ENCODE measurements at regions not wholly inside any gene's neighbourhood (a gene's known extent, or its start where the extent isn't known, plus 50 kb on each side); places are given as distances from the start of the nearest gene placed in this dataset.
A peak's percentile ranks its signal among the peaks of the same experiment; 100 is the strongest.
"Not testable (repeated sequence)": the region's sequence is repeated elsewhere in the genome, so short reads cannot be mapped to it uniquely, and the experiment has no call there.

DNA sequence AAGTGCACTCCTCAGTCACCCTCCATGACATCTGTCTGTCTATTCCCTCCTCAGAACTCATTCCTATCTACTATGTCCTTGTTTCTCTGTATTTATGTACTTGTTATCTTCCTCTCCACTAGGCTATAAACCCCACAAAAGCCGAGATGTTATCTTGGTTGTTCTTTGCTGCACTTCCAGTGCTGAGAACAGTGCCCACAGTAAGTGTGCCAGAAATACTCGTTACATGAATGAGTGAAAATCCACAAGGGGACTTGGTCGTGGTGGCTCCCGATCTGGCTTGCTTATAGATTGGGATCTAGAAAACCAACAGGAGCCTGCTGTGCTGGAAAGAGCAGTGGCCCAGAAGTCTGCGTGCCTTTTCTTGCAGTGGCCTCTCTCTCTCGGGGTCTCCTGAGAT is 111.9 kb upstream of the PRMT8 start:
- H3K27me3 Mint-ChIP-seq (ENCODE audit: insufficient read depth, unreplicated experiment) = no peaks in the 10 kb centered on the region
- H3K27ac Mint-ChIP-seq (ENCODE audit: low read depth, unreplicated experiment) = peak overlapping the region; percentile 2
- BruUV-seq (replicated peaks) = no TSS peak
- TF ChIP-seq, protein P1, sequence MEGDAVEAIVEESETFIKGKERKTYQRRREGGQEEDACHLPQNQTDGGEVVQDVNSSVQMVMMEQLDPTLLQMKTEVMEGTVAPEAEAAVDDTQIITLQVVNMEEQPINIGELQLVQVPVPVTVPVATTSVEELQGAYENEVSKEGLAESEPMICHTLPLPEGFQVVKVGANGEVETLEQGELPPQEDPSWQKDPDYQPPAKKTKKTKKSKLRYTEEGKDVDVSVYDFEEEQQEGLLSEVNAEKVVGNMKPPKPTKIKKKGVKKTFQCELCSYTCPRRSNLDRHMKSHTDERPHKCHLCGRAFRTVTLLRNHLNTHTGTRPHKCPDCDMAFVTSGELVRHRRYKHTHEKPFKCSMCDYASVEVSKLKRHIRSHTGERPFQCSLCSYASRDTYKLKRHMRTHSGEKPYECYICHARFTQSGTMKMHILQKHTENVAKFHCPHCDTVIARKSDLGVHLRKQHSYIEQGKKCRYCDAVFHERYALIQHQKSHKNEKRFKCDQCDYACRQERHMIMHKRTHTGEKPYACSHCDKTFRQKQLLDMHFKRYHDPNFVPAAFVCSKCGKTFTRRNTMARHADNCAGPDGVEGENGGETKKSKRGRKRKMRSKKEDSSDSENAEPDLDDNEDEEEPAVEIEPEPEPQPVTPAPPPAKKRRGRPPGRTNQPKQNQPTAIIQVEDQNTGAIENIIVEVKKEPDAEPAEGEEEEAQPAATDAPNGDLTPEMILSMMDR (IDR thresholded peaks at IDR 0.05; ENCODE audit: unreplicated experiment) = no peak
- peaks cover 7% of the 10 kb centered on the region for H3K4me1 Mint-ChIP-seq (ENCODE audit: insufficient read depth, unreplicated experiment)
- H3K36me3 Mint-ChIP-seq (ENCODE audit: insufficient read depth, unreplicated experiment) = no peaks in the 10 kb centered on the region
- intact Hi-C loops (cut with micrococcal nuclease) = no loop called here
- ChIA-PET POLR2A (no interaction called here), CTCF (interaction anchor here (0.6 to 1.0 kb wide), 4 partner anchors 16 to 1016 kb away, joined by 3 read pairs; no protein-coding TSS in a partner anchor)
- no peak for DNase-seq (ENCODE audit: unreplicated experiment)
- no peaks in the 10 kb centered on the region for H3K9me3 Mint-ChIP-seq (ENCODE audit: unreplicated experiment)
- no peak overlapping the region for H3K4me3 Mint-ChIP-seq (ENCODE audit: unreplicated experiment)

DNA sequence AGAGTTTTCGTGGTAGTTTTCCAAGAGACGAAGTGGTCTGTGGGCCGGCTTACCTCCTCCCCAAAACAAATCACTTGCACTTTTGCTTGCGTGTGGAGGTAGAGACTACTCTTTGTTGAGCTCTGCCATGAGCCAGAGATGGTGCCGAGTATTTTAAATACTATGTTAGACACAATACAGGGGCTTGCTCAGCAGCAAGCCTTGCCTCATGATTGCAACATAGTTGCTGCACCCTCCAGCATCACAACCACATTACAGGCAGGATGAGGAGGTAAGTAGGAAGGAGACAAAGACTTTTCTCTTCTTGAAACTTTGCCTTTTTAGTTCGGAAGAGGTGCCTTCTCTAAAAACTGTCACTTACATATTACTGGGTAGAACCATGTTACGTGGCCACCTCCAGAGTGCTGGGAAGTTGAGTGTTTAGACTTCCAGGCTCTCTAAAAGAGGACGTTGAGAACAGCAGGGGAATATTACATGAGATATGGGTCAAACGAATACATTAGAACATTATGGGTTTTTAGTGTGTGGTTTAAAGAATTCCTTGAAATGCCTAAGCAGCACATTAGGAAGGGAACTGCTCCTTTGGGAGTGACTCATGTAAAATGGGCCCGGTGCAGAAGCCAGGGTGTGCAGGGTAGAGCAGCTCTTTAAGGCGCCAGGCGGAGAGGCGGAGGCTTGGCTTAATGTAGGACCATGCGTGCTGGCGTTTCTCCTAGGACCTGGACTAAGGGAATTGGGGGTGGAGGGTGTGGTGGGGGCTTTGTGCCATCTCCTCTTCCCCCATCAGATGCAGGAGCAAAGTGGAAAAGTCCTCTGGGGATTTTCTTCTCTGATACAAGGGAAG is 110.6 kb upstream of the PRMT8 start:
- Mint-ChIP-seq H3K27ac (ENCODE audit: low read depth, unreplicated experiment) (no peak overlapping the region), H3K27me3 (ENCODE audit: insufficient read depth, unreplicated experiment) (no peaks in the 10 kb centered on the region), H3K9me3 (ENCODE audit: unreplicated experiment) (no peaks in the 10 kb centered on the region), H3K36me3 (ENCODE audit: insufficient read depth, unreplicated experiment) (no peaks in the 10 kb centered on the region), H3K4me1 (ENCODE audit: insufficient read depth, unreplicated experiment) (peaks cover 7% of the 10 kb centered on the region), H3K4me3 (ENCODE audit: unreplicated experiment) (no peak overlapping the region)
- ChIA-PET CTCF (interaction anchor here (0.6 to 1.0 kb wide), 2 partner anchors 20 to 36 kb away, joined by 3 read pairs; no protein-coding TSS in a partner anchor), POLR2A (no interaction called here)
- BruUV-seq (replicated peaks) = no TSS peak
- intact Hi-C loops (cut with micrococcal nuclease) = no loop called here
- DNase-seq (ENCODE audit: unreplicated experiment) = no peak
- TF ChIP-seq, protein P1 (IDR thresholded peaks at IDR 0.05; ENCODE audit: unreplicated experiment) = no peak

DNA sequence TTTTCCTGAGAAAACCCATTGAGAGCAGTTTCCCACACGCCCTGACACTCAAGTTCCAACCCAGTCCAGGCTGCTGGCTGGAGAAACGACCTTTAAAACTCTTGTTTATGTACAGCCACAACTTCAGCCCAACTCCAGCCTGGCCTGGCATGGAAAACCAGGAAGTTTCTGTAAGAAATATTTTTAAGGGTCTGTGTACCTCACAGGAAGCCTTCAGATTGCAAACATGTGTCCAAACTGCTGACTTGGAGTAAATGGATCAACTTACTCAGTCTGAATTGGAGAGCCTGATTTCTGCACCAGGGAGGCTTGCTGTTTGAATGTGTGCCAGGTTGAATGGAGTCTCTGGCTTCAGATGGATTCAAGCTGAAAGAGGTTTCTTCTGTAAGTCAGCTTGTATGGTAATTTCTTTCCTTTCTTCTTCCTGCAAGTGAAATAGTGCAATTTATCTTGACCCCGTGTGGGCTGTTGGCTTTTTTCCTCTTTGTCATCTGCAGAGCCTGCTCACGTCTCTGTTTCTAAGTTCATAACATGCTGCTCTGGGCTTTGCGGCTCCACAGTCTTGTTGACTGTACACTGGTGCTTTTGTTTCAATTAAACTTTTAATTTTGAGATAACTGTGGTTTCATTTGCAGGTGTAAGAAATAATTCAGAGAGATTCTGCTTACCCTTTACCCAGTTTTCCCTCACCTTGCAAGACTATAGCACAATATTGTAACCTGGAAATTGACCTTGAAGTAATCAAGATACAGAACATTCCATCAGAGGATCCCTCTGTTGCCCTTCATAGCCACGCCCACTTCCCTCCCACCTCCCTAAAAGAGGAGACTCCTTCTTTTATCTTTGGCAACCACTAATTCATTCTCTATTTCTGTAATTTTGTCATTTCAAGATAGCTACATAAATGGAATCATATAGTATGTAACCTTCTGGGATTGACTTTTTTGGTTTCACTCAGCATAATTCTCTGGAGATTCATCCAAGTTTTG is 109.7 kb upstream of the PRMT8 start:
- intact Hi-C loops (cut with micrococcal nuclease) = no loop called here
- Mint-ChIP-seq H3K27ac (ENCODE audit: low read depth, unreplicated experiment) (no peak overlapping the region), H3K4me3 (ENCODE audit: unreplicated experiment) (no peak overlapping the region), H3K36me3 (ENCODE audit: insufficient read depth, unreplicated experiment) (no peaks in the 10 kb centered on the region), H3K4me1 (ENCODE audit: insufficient read depth, unreplicated experiment) (peaks cover 7% of the 10 kb centered on the region), H3K27me3 (ENCODE audit: insufficient read depth, unreplicated experiment) (no peaks in the 10 kb centered on the region), H3K9me3 (ENCODE audit: unreplicated experiment) (no peaks in the 10 kb centered on the region)
- ChIA-PET CTCF (interaction anchor here (0.6 to 1.3 kb wide), 2 partner anchors 51 to 106 kb away, joined by 3 to 6 read pairs; no protein-coding TSS in a partner anchor), POLR2A (interaction anchor here (0.6 kb wide), 1 partner anchor 735 kb away, joined by 3 read pairs; no protein-coding TSS in a partner anchor)
- DNase-seq (ENCODE audit: unreplicated experiment) = no peak
- TF ChIP-seq, protein P1 (IDR thresholded peaks at IDR 0.05; ENCODE audit: unreplicated experiment) = no peak
- BruUV-seq (replicated peaks) = no TSS peak

DNA sequence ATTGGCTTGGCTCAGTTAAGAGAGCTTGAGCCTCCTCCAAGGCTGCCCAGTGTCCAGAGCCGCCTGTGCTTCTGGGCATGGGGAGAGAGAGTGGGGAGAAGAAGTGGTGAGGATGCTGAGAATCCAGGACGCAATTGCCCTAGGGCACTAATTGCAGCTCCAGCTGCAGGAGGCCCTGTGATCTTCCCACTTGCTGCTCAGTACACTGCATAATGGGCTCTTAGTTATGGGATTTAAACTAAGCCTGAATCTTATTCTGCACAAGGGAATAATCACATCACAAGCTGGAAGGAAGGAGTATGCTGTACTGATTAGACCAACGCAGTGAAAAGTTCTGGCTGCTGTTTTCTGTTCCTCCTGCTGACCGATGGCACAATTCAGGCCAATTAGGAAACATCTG is 101.0 kb upstream of the PRMT8 start:
- H3K9me3 Mint-ChIP-seq (ENCODE audit: unreplicated experiment) = no peaks in the 10 kb centered on the region
- POLR2A ChIA-PET = interaction anchor here (1.3 kb wide), 1 partner anchor 15 kb away, joined by 3 read pairs; no protein-coding TSS in a partner anchor
- peaks cover 34% of the 10 kb centered on the region for H3K27me3 Mint-ChIP-seq (ENCODE audit: insufficient read depth, unreplicated experiment)
- no peak for DNase-seq (ENCODE audit: unreplicated experiment)
- CTCF ChIA-PET = interaction anchor here (1.6 kb wide), 1 partner anchor 16 kb away, joined by 5 read pairs; no protein-coding TSS in a partner anchor
- H3K4me1 Mint-ChIP-seq (ENCODE audit: insufficient read depth, unreplicated experiment) = no peaks in the 10 kb centered on the region
- no TSS peak for BruUV-seq (replicated peaks)
- no peak overlapping the region for H3K4me3 Mint-ChIP-seq (ENCODE audit: unreplicated experiment)
- TF ChIP-seq, protein P1 (IDR thresholded peaks at IDR 0.05; ENCODE audit: unreplicated experiment) = no peak
- intact Hi-C loops (cut with micrococcal nuclease) = no loop called here
- no peak overlapping the region for H3K27ac Mint-ChIP-seq (ENCODE audit: low read depth, unreplicated experiment)
- no peaks in the 10 kb centered on the region for H3K36me3 Mint-ChIP-seq (ENCODE audit: insufficient read depth, unreplicated experiment)

DNA sequence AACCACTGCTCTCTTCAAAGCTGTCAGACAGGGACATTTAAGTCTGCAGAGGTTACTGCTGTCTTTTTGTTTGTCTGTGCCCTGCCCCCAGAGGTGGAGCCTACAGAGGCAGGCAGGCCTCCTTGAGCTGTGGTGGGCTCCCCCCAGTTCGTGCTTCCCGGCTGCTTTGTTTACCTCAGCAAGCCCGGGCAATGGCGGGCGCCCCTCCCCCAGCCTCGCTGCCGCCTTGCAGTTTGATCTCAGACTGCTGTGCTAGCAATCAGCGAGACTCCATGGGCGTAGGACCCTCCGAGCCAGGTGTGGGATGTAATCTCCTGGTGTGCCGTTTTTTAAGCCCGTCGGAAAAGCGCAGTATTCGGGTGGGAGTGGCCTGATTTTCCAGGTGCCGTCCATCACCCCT is 93.4 kb upstream of the PRMT8 start:
- H3K27ac Mint-ChIP-seq (ENCODE audit: low read depth, unreplicated experiment); DNase-seq (ENCODE audit: unreplicated experiment); H3K36me3 Mint-ChIP-seq (ENCODE audit: insufficient read depth, unreplicated experiment); BruUV-seq (replicated peaks); intact Hi-C loops (cut with micrococcal nuclease); CTCF ChIA-PET; H3K4me1 Mint-ChIP-seq (ENCODE audit: insufficient read depth, unreplicated experiment); H3K4me3 Mint-ChIP-seq (ENCODE audit: unreplicated experiment); POLR2A ChIA-PET; H3K9me3 Mint-ChIP-seq (ENCODE audit: unreplicated experiment): not testable (repeated sequence)
- H3K27me3 Mint-ChIP-seq (ENCODE audit: insufficient read depth, unreplicated experiment) = peaks cover 12% of the 10 kb centered on the region
